HEK293 (cell line): ENCODE measurements at regions not wholly inside any gene's neighbourhood (a gene's known extent, or its start where the extent isn't known, plus 50 kb on each side); places are given as distances from the start of the nearest gene placed in this dataset.

Experiments used
- CTCF ChIA-PET: fragments of 350-600 bp; formaldehyde crosslinking; extraction: SDS; loops from one replicate; lab custom pipeline; 2021; ENCODE audit warnings: antibody characterized with exemption; lab: Yijun Ruan, JAX
- POLR2A ChIA-PET: fragments of 300-600 bp; formaldehyde crosslinking; extraction: SDS; loops from one replicate; lab custom pipeline; 2020; ENCODE audit warnings: antibody characterized with exemption, inconsistent platforms; lab: Yijun Ruan, JAX
- H3K27ac ChIP-seq: fragments of 200-500 bp; sonication (Bioruptor generic); 2 replicates; pipeline ENCODE4 v1.5.1; 2014; ENCODE audit warnings: low read depth, low read length, control low read depth, inconsistent platforms; ENCODE audit errors: extremely low read depth
- H3K36me3 ChIP-seq, 2 experiments: fragments of 200-500 bp in 1 of 2; sonication (Bioruptor generic) in 1 of 2; 1 replicate in 1 of 2; 2 replicates in 1 of 2; pipeline ENCODE4 v1.5.1; 2014 to 2017; ENCODE audit warnings: inconsistent platforms in 2 of 2, low read length in 2 of 2; ENCODE audit not compliant: control insufficient read depth in 2 of 2, insufficient read depth in 1 of 2
- H3K4me1 ChIP-seq: fragments of 200-500 bp; sonication (Bioruptor generic); 2 replicates; pipeline ENCODE4 v1.5.1; 2014; ENCODE audit warnings: mild to moderate bottlenecking, low read length, inconsistent platforms; ENCODE audit not compliant: control insufficient read depth, insufficient read depth
- H3K4me3 ChIP-seq: 2 replicates; pipeline ENCODE4 v1.5.1; 2011; ENCODE audit warnings: low read depth, mild to moderate bottlenecking, control low read depth, low read length, moderate library complexity
- H3K9me3 ChIP-seq: fragments of 200-500 bp; sonication (Bioruptor generic); 2 replicates; pipeline ENCODE4 v1.5.1; 2014; ENCODE audit warnings: low read depth, low read length, inconsistent platforms; ENCODE audit not compliant: control insufficient read depth, insufficient read depth
- GLI2 ChIP-seq: fragments of 450-650 bp; formaldehyde crosslinking; IDR thresholded peaks from 2 replicates; pipeline ENCODE4; 2017; ENCODE audit warnings: missing biosample characterization, missing genetic modification characterization, low read depth, borderline replicate concordance
- IKZF3 ChIP-seq: fragments of 450-650 bp; IDR thresholded peaks from 2 replicates; pipeline ENCODE4 v1.5.0; 2018; ENCODE audit warnings: missing biosample characterization, mild to moderate bottlenecking, missing genetic modification characterization, moderate library complexity
- KLF7 ChIP-seq: fragments of 450-650 bp; formaldehyde crosslinking; IDR thresholded peaks from 2 replicates; pipeline ENCODE4 v1.5.1; 2016; ENCODE audit warnings: missing biosample characterization, missing genetic modification characterization, borderline replicate concordance
- KLF8 ChIP-seq: fragments of 450-650 bp; formaldehyde crosslinking; IDR thresholded peaks from 2 replicates; pipeline ENCODE4 v1.5.1; 2016; ENCODE audit warnings: missing biosample characterization, missing genetic modification characterization
- MZF1 ChIP-seq: fragments of 450-650 bp; formaldehyde crosslinking; IDR thresholded peaks from 2 replicates; pipeline ENCODE4 v1.5.1; 2017; ENCODE audit warnings: missing biosample characterization, missing genetic modification characterization, borderline replicate concordance
- SETDB1 ChIP-seq: IDR thresholded peaks from one replicate; pipeline ENCODE4 v1.6.1; 2017; ENCODE audit warnings: mild to moderate bottlenecking, low read length, moderate library complexity, mixed read lengths; ENCODE audit not compliant: insufficient read length
- TRIM28 ChIP-seq: IDR thresholded peaks from 2 replicates; pipeline ENCODE4 v1.6.1; 2011; ENCODE audit warnings: low read length, control low read depth, borderline replicate concordance
- YY2 ChIP-seq: fragments of 450-650 bp; formaldehyde crosslinking; IDR thresholded peaks from 2 replicates; pipeline ENCODE4 v1.5.1; 2016; ENCODE audit warnings: missing biosample characterization, missing genetic modification characterization
- ZFP41 ChIP-seq: fragments of 450-650 bp; formaldehyde crosslinking; IDR thresholded peaks from 2 replicates; pipeline ENCODE4 v1.5.1; 2016; ENCODE audit warnings: missing biosample characterization, missing genetic modification characterization, borderline replicate concordance
- ZNF146 ChIP-seq: fragments of 450-650 bp; formaldehyde crosslinking; IDR thresholded peaks from 2 replicates; pipeline ENCODE4 v1.5.1; 2016; ENCODE audit warnings: missing biosample characterization, missing genetic modification characterization
- ZNF157 ChIP-seq: fragments of 450-650 bp; formaldehyde crosslinking; IDR thresholded peaks from 2 replicates; pipeline ENCODE4 v1.5.1; 2016; ENCODE audit warnings: missing biosample characterization, missing genetic modification characterization
- ZNF169 ChIP-seq: fragments of 450-650 bp; formaldehyde crosslinking; IDR thresholded peaks from 2 replicates; pipeline ENCODE4 v1.5.1; 2016; ENCODE audit warnings: missing biosample characterization, missing genetic modification characterization
- ZNF302 ChIP-seq: fragments of 450-650 bp; formaldehyde crosslinking; IDR thresholded peaks from 2 replicates; pipeline ENCODE4 v1.5.1; 2016; ENCODE audit warnings: missing biosample characterization, missing genetic modification characterization, low read depth
- ZNF560 ChIP-seq: fragments of 450-650 bp; formaldehyde crosslinking; IDR thresholded peaks from 2 replicates; pipeline ENCODE4 v1.5.1; 2017; ENCODE audit warnings: missing biosample characterization, missing genetic modification characterization, borderline replicate concordance
- ZNF624 ChIP-seq: fragments of 450-650 bp; formaldehyde crosslinking; IDR thresholded peaks from 2 replicates; pipeline ENCODE4 v1.5.1; 2017; ENCODE audit warnings: missing biosample characterization, missing genetic modification characterization
- ZNF626 ChIP-seq: fragments of 450-650 bp; sonication (Bioruptor Pico); formaldehyde crosslinking; IDR thresholded peaks from 2 replicates; pipeline ENCODE4 v1.5.1; 2018; ENCODE audit warnings: missing biosample characterization, missing genetic modification characterization, inconsistent platforms
- ZNF660 ChIP-seq: fragments of 450-650 bp; IDR thresholded peaks from 2 replicates; pipeline ENCODE4 v1.5.1; 2018; ENCODE audit warnings: missing biosample characterization, mild to moderate bottlenecking, missing genetic modification characterization
- TF ChIP-seq, protein P1 (sequence below): fragments of 450-650 bp; formaldehyde crosslinking; IDR thresholded peaks from 2 replicates; pipeline ENCODE4 v1.5.1; 2017; ENCODE audit warnings: missing biosample characterization, missing genetic modification characterization
- TF ChIP-seq, protein P2 (sequence below): fragments of 450-650 bp; formaldehyde crosslinking; IDR thresholded peaks from 2 replicates; pipeline ENCODE4 v1.5.1; 2016; ENCODE audit warnings: missing biosample characterization, missing genetic modification characterization
- TF ChIP-seq, protein P3 (sequence below): fragments of 450-650 bp; formaldehyde crosslinking; IDR thresholded peaks from 2 replicates; pipeline ENCODE4 v1.5.1; 2016; ENCODE audit warnings: missing biosample characterization, missing genetic modification characterization
- TF ChIP-seq, protein P4 (sequence below): fragments of 450-650 bp; formaldehyde crosslinking; IDR thresholded peaks from 2 replicates; pipeline ENCODE4 v1.5.1; 2016; ENCODE audit warnings: missing biosample characterization, missing genetic modification characterization

DNA sequence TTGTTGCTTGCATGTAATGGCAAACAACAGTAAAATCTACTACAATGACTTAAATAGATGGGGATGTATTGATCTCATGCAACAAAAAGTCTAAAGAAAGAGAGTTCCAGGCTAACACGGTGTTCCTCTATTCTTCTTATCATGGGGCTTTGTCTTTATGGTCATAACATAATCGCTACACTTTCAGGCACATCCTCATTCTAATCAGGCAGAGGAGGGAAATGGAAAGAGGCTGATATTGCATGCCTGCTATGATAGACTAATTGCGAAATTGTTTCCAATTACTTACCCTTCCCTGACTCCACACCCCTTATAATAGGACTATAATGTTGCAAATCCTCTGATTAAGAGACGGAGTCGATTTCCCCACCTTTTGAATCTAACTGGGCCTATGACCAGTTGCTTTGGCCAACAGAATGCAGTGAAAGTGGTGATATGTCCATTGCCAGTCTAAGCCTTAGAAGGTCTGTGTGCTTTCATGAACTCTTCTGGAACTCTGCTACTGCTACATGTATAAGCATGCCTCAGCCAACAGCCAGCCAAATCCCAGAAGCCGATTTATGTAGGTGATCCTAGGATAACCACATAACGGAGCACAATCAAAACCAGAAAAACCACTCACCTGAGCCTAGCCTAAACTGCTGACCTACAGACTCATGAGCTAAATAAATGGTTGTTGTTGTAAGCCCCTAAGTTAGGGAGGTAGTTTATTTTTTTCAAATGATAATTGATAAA lies 180.3 kb upstream of the TACR1 start:
- H3K27ac ChIP-seq = no peak overlapping the region
- TF ChIP-seq MZF1 (tag by site-specific recombination) = no peak
- TF ChIP-seq, protein P1, sequence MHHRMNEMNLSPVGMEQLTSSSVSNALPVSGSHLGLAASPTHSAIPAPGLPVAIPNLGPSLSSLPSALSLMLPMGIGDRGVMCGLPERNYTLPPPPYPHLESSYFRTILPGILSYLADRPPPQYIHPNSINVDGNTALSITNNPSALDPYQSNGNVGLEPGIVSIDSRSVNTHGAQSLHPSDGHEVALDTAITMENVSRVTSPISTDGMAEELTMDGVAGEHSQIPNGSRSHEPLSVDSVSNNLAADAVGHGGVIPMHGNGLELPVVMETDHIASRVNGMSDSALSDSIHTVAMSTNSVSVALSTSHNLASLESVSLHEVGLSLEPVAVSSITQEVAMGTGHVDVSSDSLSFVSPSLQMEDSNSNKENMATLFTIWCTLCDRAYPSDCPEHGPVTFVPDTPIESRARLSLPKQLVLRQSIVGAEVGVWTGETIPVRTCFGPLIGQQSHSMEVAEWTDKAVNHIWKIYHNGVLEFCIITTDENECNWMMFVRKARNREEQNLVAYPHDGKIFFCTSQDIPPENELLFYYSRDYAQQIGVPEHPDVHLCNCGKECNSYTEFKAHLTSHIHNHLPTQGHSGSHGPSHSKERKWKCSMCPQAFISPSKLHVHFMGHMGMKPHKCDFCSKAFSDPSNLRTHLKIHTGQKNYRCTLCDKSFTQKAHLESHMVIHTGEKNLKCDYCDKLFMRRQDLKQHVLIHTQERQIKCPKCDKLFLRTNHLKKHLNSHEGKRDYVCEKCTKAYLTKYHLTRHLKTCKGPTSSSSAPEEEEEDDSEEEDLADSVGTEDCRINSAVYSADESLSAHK (tag by site-specific recombination) = no peak
- TF ChIP-seq YY2 (tag by site-specific recombination) = no peak
- no peak for TF ChIP-seq IKZF3
- TF ChIP-seq, all 188 proteins: peak for 0
- ChIA-PET POLR2A (no interaction called here), CTCF (interaction anchor here (0.7 kb wide), 1 partner anchor 330 kb away, joined by 3 read pairs; no protein-coding TSS in a partner anchor)
- Histone ChIP-seq H3K9me3 (no peaks in the 10 kb centered on the region), H3K4me3 (no peak overlapping the region), H3K4me1 (no peaks in the 10 kb centered on the region), H3K36me3 (no peaks in the 10 kb centered on the region)

DNA sequence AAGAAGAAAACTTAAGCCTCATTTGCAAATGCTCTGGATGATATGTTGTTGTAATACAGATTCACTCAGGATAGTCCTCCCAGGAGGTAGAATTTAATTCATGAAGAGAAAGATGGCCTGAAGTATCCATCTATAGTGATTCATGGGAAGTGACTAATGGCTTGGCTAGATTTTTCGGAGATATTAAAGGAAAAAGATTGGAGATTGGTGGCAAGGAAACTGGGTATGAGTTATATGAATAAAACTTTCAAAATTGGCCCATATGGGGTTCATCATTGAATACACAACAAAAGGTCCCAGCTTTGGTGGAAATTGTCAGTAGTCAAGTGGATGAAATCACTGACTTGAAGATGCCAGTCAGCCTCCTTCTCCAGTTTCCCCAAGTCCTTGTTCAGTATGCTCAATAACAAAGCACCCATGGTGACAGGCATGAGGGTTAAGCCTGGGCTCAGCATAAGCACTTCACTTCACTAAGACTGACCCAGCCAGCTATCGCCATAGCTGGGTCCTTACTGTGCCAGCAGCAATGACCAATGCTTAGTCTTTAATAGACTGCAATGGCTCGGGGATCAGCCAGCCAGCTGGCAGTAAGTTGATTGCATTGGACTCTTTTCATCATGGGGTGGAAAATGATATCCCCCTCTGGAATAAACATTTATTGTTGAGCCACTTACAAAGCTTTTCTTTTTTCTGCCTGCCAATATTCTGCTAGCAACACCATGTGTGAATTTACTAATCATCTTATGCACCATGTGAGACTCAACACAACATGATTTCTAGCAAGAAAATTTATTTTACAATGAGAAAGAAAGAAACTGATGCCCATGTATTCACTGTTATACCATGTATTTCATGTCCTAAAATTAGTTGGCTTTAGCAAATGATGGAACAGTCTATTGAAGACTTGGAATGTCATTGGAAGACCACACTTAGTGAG lies 176.6 kb upstream of the TACR1 start:
- ChIA-PET CTCF (no interaction called here), POLR2A (no interaction called here)
- Histone ChIP-seq H3K9me3 (no peaks in the 10 kb centered on the region), H3K36me3 (no peaks in the 10 kb centered on the region), H3K27ac (no peak overlapping the region), H3K4me1 (no peaks in the 10 kb centered on the region), H3K4me3 (no peak overlapping the region)
- no peak for TF ChIP-seq ZNF157 (tag by site-specific recombination)
- TF ChIP-seq ZNF146 = no peak
- TF ChIP-seq, protein P2, sequence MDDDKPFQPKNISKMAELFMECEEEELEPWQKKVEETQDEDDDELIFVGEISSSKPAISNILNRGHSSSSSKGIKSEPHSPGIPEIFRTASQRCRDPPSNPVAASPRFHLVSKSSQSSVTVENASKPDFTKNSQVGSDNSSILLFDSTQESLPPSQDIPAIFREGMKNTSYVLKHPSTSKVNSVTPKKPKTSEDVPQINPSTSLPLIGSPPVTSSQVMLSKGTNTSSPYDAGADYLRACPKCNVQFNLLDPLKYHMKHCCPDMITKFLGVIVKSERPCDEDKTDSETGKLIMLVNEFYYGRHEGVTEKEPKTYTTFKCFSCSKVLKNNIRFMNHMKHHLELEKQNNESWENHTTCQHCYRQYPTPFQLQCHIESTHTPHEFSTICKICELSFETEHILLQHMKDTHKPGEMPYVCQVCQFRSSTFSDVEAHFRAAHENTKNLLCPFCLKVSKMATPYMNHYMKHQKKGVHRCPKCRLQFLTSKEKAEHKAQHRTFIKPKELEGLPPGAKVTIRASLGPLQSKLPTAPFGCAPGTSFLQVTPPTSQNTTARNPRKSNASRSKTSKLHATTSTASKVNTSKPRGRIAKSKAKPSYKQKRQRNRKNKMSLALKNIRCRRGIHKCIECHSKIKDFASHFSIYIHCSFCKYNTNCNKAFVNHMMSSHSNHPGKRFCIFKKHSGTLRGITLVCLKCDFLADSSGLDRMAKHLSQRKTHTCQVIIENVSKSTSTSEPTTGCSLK (tag by site-specific recombination) = no peak
- no peak for TF ChIP-seq ZNF624
- TF ChIP-seq GLI2 = no peak
- no peak for TF ChIP-seq ZNF560 (tag by site-specific recombination)
- TF ChIP-seq, protein P3, sequence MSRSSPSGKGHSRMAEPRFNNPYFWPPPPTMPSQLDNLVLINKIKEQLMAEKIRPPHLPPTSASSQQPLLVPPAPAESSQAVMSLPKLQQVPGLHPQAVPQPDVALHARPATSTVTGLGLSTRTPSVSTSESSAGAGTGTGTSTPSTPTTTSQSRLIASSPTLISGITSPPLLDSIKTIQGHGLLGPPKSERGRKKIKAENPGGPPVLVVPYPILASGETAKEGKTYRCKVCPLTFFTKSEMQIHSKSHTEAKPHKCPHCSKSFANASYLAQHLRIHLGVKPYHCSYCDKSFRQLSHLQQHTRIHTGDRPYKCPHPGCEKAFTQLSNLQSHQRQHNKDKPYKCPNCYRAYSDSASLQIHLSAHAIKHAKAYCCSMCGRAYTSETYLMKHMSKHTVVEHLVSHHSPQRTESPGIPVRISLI (tag by site-specific recombination) = no peak
- TF ChIP-seq SETDB1 = no peak
- TF ChIP-seq ZNF169 (tag by site-specific recombination) = no peak
- TF ChIP-seq, protein P4, sequence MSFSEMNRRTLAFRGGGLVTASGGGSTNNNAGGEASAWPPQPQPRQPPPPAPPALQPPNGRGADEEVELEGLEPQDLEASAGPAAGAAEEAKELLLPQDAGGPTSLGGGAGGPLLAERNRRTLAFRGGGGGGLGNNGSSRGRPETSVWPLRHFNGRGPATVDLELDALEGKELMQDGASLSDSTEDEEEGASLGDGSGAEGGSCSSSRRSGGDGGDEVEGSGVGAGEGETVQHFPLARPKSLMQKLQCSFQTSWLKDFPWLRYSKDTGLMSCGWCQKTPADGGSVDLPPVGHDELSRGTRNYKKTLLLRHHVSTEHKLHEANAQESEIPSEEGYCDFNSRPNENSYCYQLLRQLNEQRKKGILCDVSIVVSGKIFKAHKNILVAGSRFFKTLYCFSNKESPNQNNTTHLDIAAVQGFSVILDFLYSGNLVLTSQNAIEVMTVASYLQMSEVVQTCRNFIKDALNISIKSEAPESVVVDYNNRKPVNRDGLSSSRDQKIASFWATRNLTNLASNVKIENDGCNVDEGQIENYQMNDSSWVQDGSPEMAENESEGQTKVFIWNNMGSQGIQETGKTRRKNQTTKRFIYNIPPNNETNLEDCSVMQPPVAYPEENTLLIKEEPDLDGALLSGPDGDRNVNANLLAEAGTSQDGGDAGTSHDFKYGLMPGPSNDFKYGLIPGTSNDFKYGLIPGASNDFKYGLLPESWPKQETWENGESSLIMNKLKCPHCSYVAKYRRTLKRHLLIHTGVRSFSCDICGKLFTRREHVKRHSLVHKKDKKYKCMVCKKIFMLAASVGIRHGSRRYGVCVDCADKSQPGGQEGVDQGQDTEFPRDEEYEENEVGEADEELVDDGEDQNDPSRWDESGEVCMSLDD (tag by site-specific recombination) = no peak
- no peak for TF ChIP-seq KLF7
- no peak for TF ChIP-seq KLF8
- TF ChIP-seq ZNF626 = no peak
- TF ChIP-seq IKZF3 = no peak
- TF ChIP-seq ZNF660 (tag by site-specific recombination) = no peak
- TF ChIP-seq ZFP41 (tag by site-specific recombination) = no peak
- no peak for TF ChIP-seq ZNF302
- no peak for TF ChIP-seq TRIM28
